ENCODE measurements at regions not wholly inside any gene's neighbourhood (a gene's known extent, or its start where the extent isn't known, plus 50 kb on each side); places are given as distances from the start of the nearest gene placed in this dataset.

GRCh38 chr4:13970349-13970748 is 342.8 kb upstream of the BOD1L1 start:
- TF ChIP-seq CTCF (IDR thresholded peaks at IDR 0.05), result no peak
- TF ChIP-seq POLR2A (IDR thresholded peaks at IDR 0.05; ENCODE audit: low read depth), result no peak
- no peak for TF ChIP-seq EP300 (IDR thresholded peaks at IDR 0.05)
- TF ChIP-seq POLR2AphosphoS5 (IDR thresholded peaks at IDR 0.05), result no peak

All from esophagus muscularis mucosa (tissue), 4 donors.